Cerebellar nuclear complex (tissue), 1 donor: ENCODE measurements at regions not wholly inside any gene's neighbourhood (a gene's known extent, or its start where the extent isn't known, plus 50 kb on each side); places are given as distances from the start of the nearest gene placed in this dataset.
"Not testable (repeated sequence)": the region's sequence is repeated elsewhere in the genome, so short reads cannot be mapped to it uniquely, and the experiment has no call there.

Experiments used
- DNase-seq, 2 experiments: peaks; one replicate each; lab custom pipeline; 2025; lab: John Stamatoyannopoulos, UW

DNA sequence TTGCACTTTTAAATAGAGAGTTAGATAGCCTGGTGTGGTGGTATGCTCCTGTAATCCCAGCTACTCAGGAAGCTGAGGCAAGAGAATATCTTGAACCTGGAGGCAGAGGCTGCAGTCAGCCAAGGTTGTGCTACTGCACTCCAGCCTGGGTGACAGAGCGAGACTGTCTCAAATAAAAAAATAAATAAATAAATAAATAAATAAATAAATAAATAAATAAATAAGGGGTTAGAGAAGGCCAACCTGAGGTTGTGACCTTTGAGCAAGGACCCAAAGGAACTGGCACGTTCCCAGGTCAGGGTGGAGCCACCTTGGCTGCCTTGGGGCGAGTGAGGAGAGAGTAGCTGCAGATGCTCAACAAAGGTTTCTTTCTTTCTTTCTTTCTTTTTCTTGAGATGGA is 65.3 kb upstream of the TENM4 start:
- DNase-seq, result no peak

DNA sequence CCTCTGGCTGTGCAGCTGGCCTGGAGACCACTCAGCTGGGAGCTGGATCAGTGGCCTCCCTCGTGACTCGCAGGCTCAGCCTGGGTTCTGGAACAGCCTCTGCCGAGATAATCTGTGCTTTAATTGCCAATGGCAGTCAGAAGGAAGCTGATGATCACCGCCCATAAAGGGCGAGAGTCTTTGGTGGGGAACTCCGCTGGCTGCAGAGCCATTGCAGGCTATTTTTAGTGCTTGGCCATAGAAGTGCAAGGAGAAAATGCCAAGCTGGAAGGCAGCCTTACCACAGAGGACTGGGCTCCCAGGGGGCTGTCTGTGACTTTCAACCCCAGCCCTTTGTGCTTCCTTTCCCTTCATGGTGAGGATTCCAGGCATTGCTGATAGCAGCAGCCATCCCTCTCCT is 62.2 kb upstream of the TENM4 start:
- DNase-seq, result no peak

DNA sequence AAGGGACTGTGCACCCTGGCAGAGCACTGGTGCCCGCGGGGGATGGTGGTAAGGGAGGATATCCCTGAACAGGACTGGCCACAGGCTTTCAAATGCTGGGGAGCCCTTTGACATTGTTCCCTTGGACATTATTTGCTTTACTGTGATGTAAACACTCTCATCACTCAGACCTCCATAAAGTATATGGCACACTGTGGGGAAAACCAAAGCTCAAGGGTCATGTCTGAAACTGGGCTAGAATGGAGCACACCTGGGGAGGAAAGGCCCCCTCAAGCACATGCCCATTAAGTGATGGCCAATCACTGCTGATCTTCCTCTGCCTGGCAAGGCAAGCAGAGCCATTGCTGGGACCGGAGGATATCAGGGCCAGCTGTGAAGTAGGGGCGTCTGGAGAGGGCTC is 60.9 kb upstream of the TENM4 start:
- no peak for DNase-seq

DNA sequence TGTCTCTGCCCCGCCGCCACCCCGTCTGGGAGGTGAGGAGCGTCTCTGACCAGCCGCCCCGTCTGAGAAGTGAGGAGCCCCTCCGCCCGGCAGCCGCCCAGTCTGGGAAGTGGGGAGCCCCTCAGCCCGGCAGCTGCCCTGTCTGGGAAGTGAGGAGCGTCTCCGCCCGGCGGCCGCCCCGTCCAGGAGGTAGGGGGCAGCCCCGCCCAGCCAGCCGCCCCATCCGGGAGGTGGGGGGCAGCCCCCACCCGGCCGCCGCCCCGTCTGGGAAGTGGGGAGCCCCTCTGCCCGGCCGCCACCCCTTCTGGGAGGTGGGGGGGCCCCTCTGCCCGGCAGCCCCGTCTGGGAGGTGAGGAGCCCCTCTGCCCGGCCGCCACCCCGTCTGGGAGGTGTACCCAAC is 59.1 kb upstream of the TENM4 start:
- not testable (repeated sequence) for DNase-seq

DNA sequence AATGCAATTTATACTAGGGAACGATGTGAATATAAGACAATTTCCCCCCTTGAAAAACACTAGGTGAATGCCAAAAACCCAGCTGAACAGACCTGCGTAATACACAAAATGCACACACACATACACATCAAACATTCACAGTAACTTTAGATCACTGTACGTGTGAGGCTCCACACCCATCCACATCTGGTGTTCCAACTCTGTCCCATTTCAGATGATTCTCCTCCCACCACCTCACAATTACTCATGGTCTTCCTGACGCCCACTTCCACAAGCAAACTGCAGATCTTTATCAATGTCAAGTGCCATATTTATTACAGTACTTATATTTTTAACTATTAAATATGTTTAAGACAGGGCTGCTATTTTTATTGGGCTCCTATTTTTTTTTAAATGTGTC is 57.8 kb upstream of the TENM4 start:
- no peak for DNase-seq

DNA sequence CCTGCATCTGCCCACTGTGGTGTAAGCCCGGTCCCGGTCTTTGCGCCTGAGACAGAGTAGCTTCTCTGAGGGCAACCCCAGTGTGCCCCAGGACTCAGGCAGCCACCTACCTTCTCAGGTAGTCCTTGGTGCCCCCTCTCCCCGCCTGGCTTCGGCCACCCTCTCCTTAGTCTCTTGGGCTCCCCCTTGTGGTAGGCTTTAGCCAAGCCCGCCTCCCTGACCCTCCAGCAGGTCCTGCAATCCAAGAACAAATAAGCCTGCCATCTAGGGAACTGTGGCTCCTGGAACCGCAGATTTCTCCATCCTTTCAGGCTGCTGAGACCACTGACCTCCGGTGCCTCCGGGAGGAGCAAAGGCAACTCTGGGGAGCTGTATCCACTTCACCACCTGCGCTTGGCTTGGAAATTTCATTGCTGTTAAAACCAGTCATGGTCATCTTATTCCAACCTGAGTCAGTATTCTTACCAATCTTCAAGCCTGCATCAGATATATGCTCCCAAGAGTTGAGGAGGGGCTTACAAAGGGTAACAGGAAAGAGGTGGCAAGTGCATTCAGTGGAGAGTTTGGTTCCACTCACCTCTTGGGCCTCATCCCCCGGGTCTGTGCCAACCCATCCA is 52.8 kb upstream of the TENM4 start:
- DNase-seq, result no peak

DNA sequence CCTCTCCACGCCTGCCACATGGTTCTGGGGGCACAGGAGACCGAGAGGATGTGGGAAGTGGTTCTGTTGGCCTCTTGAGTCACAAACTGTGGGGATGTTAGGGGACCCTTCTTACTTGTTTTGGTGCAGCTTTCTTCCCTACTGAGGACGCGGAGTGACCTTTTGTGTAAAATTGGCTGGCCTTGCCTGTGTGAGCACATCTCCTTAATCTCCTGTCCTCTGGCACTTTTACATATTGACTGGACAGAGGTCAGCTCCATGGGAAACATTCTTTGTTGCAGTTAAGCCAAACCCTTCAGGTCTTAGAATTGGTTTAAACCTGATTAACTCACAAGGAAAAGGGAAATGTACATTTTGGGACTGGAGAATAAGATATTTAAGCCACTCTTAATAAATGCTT is 51.2 kb upstream of the TENM4 start:
- DNase-seq, result no peak
